ENCODE measurements at regions not wholly inside any gene's neighbourhood (a gene's known extent, or its start where the extent isn't known, plus 50 kb on each side); places are given as distances from the start of the nearest gene placed in this dataset. TPM values are rescaled to one million over a fixed set of nuclear protein-coding genes. Genes with fewer than 3 reads are reported as not detected.

Small RNA genes in the stretch of these regions (small RNA-seq; reads per million reads assigned to genes)
- gene RNU6-1217P, result not detected
